GM12892 (cell line): ENCODE measurements at regions not wholly inside any gene's neighbourhood (a gene's known extent, or its start where the extent isn't known, plus 50 kb on each side); places are given as distances from the start of the nearest gene placed in this dataset.

Experiments used
- POLR2A ChIP-seq: IDR thresholded peaks from 2 replicates; pipeline ENCODE4 v1.6.1; 2011; ENCODE audit warnings: low read depth, low read length, control low read depth
- POLR2AphosphoS5 ChIP-seq: IDR thresholded peaks from 2 replicates; pipeline ENCODE4 v1.6.1; 2011; ENCODE audit warnings: low read depth, low read length, control low read depth
- TAF1 ChIP-seq: IDR thresholded peaks from 2 replicates; pipeline ENCODE4 v1.6.1; 2011; ENCODE audit warnings: low read depth, mild to moderate bottlenecking, control low read depth, low read length, borderline replicate concordance

- TF ChIP-seq POLR2AphosphoS5, result no peak
- TF ChIP-seq TAF1, result no peak
- no peak for TF ChIP-seq POLR2A
Measured at GRCh38 chr3:146746190-146746589, 141.0 kb upstream of the PLSCR5 start.
